OCI-LY1 (cell line): ENCODE measurements at regions not wholly inside any gene's neighbourhood (a gene's known extent, or its start where the extent isn't known, plus 50 kb on each side); places are given as distances from the start of the nearest gene placed in this dataset.

Experiments
- H2AFZ ChIP-seq: fragments of 200-600 bp; sonication (generic), shearing (Covaris generic); 2 replicates; pipeline ENCODE4 v1.6.0; 2014; ENCODE audit warnings: antibody characterized with exemption, mild to moderate bottlenecking, low read length
- H3F3A ChIP-seq: fragments of 200-600 bp; sonication (generic), shearing (Covaris generic); 2 replicates; pipeline ENCODE4 v1.6.0; 2014; ENCODE audit warnings: mild to moderate bottlenecking, antibody characterized with exemption, low read length, moderate library complexity; ENCODE audit not compliant: insufficient read depth
- H3K27ac ChIP-seq: fragments of 200-600 bp; sonication (generic); 2 replicates; pipeline ENCODE4 v1.5.1; 2014; ENCODE audit warnings: low read length, mixed run types, mild to moderate bottlenecking, low read depth; ENCODE audit not compliant: poor library complexity, severe bottlenecking
- H3K27me3 ChIP-seq: fragments of 200-600 bp; sonication (generic); 2 replicates; pipeline ENCODE4 v1.6.0; 2014; ENCODE audit warnings: antibody characterized with exemption, mild to moderate bottlenecking, low read length, moderate library complexity; ENCODE audit not compliant: insufficient read depth
- H3K36me3 ChIP-seq: fragments of 200-600 bp; sonication (generic); 2 replicates; pipeline ENCODE4 v1.6.1; 2014; ENCODE audit warnings: mild to moderate bottlenecking, antibody characterized with exemption, low read length, moderate library complexity, mixed read lengths; ENCODE audit not compliant: insufficient read depth
- H3K4me1 ChIP-seq: fragments of 200-600 bp; sonication (generic); 2 replicates; pipeline ENCODE4 v1.5.1; 2014; ENCODE audit warnings: mild to moderate bottlenecking, low read length, moderate library complexity; ENCODE audit not compliant: insufficient read depth, severe bottlenecking
- H3K4me2 ChIP-seq: fragments of 200-600 bp; sonication (generic), shearing (Covaris generic); 2 replicates; pipeline ENCODE4 v1.6.1; 2014; ENCODE audit warnings: low read length
- H3K4me3 ChIP-seq: fragments of 200-600 bp; sonication (generic); 2 replicates; pipeline ENCODE4 v1.5.1; 2014; ENCODE audit warnings: low read length, low read depth, mild to moderate bottlenecking, mixed read lengths; ENCODE audit not compliant: poor library complexity, severe bottlenecking
- H3K79me2 ChIP-seq: fragments of 200-600 bp; shearing (Covaris generic); 2 replicates; pipeline ENCODE4 v1.6.1; 2016; ENCODE audit warnings: mixed run types, low read length, mixed read lengths; ENCODE audit not compliant: insufficient read depth
- H3K9ac ChIP-seq: fragments of 200-600 bp; sonication (generic), shearing (Covaris generic); 2 replicates; pipeline ENCODE4 v1.6.1; 2014; ENCODE audit warnings: mild to moderate bottlenecking, low read length, mixed read lengths
- H3K9me2 ChIP-seq: fragments of 200-600 bp; sonication (generic), shearing (Covaris generic); 2 replicates; pipeline ENCODE4 v1.6.1; 2014; ENCODE audit warnings: low read depth, mild to moderate bottlenecking, low read length, mixed read lengths
- H3K9me3 ChIP-seq: fragments of 200-600 bp; shearing (Covaris generic); 2 replicates; pipeline ENCODE4 v1.6.1; 2014; ENCODE audit warnings: low read length, mixed read lengths
- H4K20me1 ChIP-seq: fragments of 200-600 bp; sonication (generic), shearing (Covaris generic); 2 replicates; pipeline ENCODE4 v1.6.0; 2016; ENCODE audit warnings: mild to moderate bottlenecking, low read length; ENCODE audit not compliant: insufficient read depth
- CTCF ChIP-seq: fragments of 200-600 bp; sonication (generic), shearing (Covaris generic); IDR thresholded peaks from 2 replicates; pipeline ENCODE4 v1.5.1; 2017; ENCODE audit warnings: mild to moderate bottlenecking, antibody characterized with exemption, low read length, moderate library complexity, mixed read lengths
- EZH2 ChIP-seq: fragments of 200-600 bp; sonication (generic), shearing (Covaris generic); IDR thresholded peaks from 2 replicates; pipeline ENCODE4 v1.8.0; 2017; ENCODE audit warnings: borderline replicate concordance, mixed run types, mild to moderate bottlenecking, antibody characterized with exemption, low read length, moderate library complexity, mixed read lengths

- Histone ChIP-seq H3K27me3 (no peaks in the 10 kb centered on the region; the same call in 1 of the 2 replicates), H3K4me1 (no peaks in the 10 kb centered on the region), H3K9me2 (no peaks in the 10 kb centered on the region), H3K9ac (no peak overlapping the region), H3K36me3 (no peaks in the 10 kb centered on the region), H3K9me3 (no peaks in the 10 kb centered on the region), H3K4me2 (no peak overlapping the region), H3K4me3 (no peak overlapping the region), H2AFZ (no peak overlapping the region), H4K20me1 (no peaks in the 10 kb centered on the region), H3K27ac (no peak overlapping the region), H3K79me2 (no peaks in the 10 kb centered on the region), H3F3A (no peaks in the 10 kb centered on the region)
- TF ChIP-seq CTCF (no peak), EZH2 (no peak)
Measured at GRCh38 chr2:128403814-128404708, 85.4 kb upstream of the HS6ST1 start.

- Histone ChIP-seq H3K9ac (no peak overlapping the region), H3K79me2 (no peaks in the 10 kb centered on the region), H3K4me1 (no peaks in the 10 kb centered on the region), H3K27ac (no peak overlapping the region), H4K20me1 (no peaks in the 10 kb centered on the region), H3K9me3 (no peaks in the 10 kb centered on the region), H3K9me2 (no peaks in the 10 kb centered on the region), H3K27me3 (no peaks in the 10 kb centered on the region; the same call in 1 of the 2 replicates), H2AFZ (no peak overlapping the region), H3K4me3 (no peak overlapping the region), H3K36me3 (no peaks in the 10 kb centered on the region), H3K4me2 (no peak overlapping the region), H3F3A (no peaks in the 10 kb centered on the region)
- TF ChIP-seq EZH2 (no peak), CTCF (no peak)
Measured at GRCh38 chr2:128404709-128405466, 86.2 kb upstream of the HS6ST1 start.

GRCh38 chr2:128405467-128405900, 86.8 kb upstream of the HS6ST1 start:
- H3K27me3 ChIP-seq, result no peaks in the 10 kb centered on the region; the same call in 1 of the 2 replicates
- no peak overlapping the region for H3K27ac ChIP-seq
- H3K4me2 ChIP-seq, result no peak overlapping the region
- no peaks in the 10 kb centered on the region for H4K20me1 ChIP-seq
- TF ChIP-seq EZH2 (no peak), CTCF (no peak)
- H3F3A ChIP-seq, result no peaks in the 10 kb centered on the region
- no peak overlapping the region for H3K9ac ChIP-seq
- no peaks in the 10 kb centered on the region for H3K4me1 ChIP-seq
- H3K9me2 ChIP-seq, result no peaks in the 10 kb centered on the region
- H2AFZ ChIP-seq, result no peak overlapping the region
- H3K9me3 ChIP-seq, result no peaks in the 10 kb centered on the region
- no peaks in the 10 kb centered on the region for H3K79me2 ChIP-seq
- H3K4me3 ChIP-seq, result no peak overlapping the region
- no peaks in the 10 kb centered on the region for H3K36me3 ChIP-seq
